AG09319 (cell line): ENCODE measurements at regions not wholly inside any gene's neighbourhood (a gene's known extent, or its start where the extent isn't known, plus 50 kb on each side); places are given as distances from the start of the nearest gene placed in this dataset.

ENCODE experiments used
- DNase-seq: peaks from one replicate; pipeline ENCODE4 v3.0.0-alpha.2; 2010; ENCODE audit warnings: low read depth; ENCODE audit errors: extremely low read depth
- CTCF ChIP-seq: IDR thresholded peaks from 2 replicates; pipeline ENCODE4 v1.5.1; 2011; ENCODE audit warnings: low read depth, mild to moderate bottlenecking, inconsistent platforms, low read length, moderate library complexity

GRCh38 chr3:151638555-151639417 lies 94.9 kb upstream of the AADACL2 start:
- no peak for TF ChIP-seq CTCF
- no peak for DNase-seq

- TF ChIP-seq CTCF = no peak
- no peak for DNase-seq
Measured at GRCh38 chr3:151635905-151636304, 97.8 kb upstream of the AADACL2 start.

GRCh38 chr3:151631946-151632345 lies 101.8 kb upstream of the AADACL2 start:
- TF ChIP-seq CTCF = no peak
- no peak for DNase-seq

- TF ChIP-seq CTCF = no peak
- DNase-seq = no peak
Measured at GRCh38 chr3:151630938-151631441, 102.7 kb upstream of the AADACL2 start.

GRCh38 chr3:151630035-151630434 lies 103.7 kb upstream of the AADACL2 start:
- no peak for TF ChIP-seq CTCF

GRCh38 chr3:151625586-151625985 lies 108.1 kb upstream of the AADACL2 start:
- DNase-seq = no peak
- TF ChIP-seq CTCF = no peak

More at GRCh38 chr3:151630035-151630434, 103.7 kb upstream of the AADACL2 start:
- no peak for DNase-seq

GRCh38 chr3:151625086-151625485 lies 108.6 kb upstream of the AADACL2 start:
- DNase-seq = peak; percentile 67
- no peak for TF ChIP-seq CTCF
